Stimulated activated CD8-positive, alpha-beta memory T cell treated with anti-CD3 and anti-CD28 coated beads, Interleukin-4, amount 100 ng/mL, for 24 hours (primary cell): ENCODE measurements at regions not wholly inside any gene's neighbourhood (a gene's known extent, or its start where the extent isn't known, plus 50 kb on each side); places are given as distances from the start of the nearest gene placed in this dataset.

Experiments
- DNase-seq: peaks from one replicate; pipeline ENCODE4 v3.0.0-alpha.2; 2020; ENCODE audit warnings: low read depth

DNA sequence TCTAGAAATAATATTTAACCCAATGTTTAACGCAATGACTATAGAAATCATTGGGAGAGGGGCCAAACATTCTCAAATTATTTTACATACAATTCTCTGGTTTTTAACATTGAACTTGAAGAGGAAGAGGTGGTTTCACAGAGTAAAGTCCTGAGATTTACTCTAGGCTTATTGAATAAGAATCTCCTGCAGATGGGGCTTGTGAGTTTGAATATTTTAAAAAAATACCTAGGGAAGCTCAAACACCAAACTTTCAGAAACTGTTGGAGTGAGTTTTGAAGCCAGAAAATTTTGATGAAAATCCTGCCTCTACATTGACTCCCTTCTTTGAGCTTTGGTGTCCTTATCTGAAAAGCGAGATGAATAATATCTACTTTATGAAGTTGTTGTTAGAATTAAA, 906.6 kb downstream of the TUSC7 start:
- DNase-seq, result no peak

- no peak for DNase-seq
Observed at GRCh38 chr3:117617906-117618305, 908.3 kb downstream of the TUSC7 start.

DNA sequence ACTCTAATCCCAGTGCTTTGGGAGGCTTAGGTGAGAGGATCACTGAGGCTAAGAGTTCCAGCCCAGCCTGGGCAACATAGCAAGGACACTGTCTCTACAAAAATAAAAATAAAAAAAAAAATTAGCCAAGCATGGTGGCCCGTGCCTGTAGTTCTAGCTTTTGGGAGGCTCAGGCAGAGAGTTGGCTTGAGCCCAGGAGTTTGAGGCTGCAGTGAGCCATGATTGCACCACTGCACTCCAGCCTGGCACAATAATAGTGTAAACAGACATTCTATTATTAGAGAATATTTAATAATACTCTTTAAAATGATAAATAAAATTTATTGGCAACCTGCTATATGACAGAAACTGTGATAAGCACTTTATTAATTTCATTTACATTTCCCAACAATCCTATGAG, 908.9 kb downstream of the TUSC7 start:
- DNase-seq, result no peak

- no peak for DNase-seq
Observed at GRCh38 chr3:117619805-117620204, 910.2 kb downstream of the TUSC7 start.

DNA sequence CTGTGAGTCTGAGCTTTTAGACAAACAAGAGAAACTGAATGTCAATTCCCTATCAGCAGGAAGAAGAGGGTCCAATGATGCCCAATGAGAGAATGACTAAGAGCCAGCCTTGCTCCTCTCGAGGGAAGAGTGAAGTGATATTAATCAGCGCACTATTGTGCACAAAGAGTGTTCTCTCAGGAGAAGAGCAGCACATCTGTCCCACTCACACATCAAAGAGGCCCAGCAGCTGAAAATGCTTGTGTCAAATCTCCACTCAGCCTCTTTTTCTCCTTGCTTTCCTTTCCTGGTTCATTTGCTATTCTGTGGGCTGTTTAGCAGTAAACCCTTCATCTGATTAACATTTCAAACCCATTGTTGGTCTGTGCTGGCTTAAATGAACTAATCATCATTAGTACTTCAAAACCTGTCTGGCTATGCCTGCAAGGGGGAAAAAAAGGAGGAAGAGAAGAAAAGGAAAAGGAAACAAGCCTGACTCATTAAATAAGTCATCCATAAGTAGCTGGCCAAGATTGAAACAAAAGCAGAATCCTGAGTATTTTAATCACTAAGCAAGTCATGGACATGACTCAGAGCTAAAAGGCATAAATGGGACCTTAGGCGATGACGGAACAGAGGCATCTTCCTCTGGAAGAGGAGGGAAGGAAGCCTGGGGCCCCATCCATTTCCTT, 912.7 kb downstream of the TUSC7 start:
- DNase-seq, result no peak

GRCh38 chr3:117624424-117624823, 914.8 kb downstream of the TUSC7 start:
- DNase-seq, result no peak

DNA sequence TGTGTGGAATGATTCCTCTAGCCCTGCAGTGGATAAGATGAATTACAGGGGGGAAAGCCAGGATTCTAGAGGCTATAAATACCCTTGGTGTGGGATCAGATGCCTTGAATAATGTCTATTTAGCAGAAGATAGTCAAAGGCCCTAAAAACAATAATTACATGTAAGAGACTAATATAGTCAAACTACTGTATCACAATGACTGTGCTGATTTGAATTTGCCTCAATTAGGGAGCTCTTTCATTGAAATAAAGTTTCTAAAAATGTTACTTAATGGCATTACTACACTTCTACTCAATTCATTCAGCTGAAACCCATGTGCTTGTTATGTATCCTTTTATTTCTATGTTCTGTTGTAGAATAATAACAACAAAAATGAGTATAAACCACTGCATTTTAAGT, 915.6 kb downstream of the TUSC7 start:
- DNase-seq, result no peak

DNA sequence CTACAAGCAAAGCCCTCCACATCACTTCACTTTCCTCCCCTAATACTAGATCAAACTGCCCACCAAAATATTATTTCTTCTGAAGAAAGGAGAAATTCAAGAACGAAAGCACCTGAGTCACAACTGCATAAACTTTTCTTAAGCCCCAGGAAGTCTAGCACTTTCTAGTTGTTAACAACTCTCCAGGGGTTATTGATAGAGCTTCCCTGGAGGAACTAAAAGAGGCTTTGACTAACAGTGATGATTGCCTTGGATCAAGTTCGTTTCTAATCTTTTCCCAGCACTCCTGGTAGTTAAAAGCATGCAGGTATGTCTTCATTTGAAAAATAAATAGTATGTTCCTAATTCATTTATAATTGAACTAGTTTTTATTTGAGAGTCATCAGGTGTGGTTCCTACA, 917.0 kb downstream of the TUSC7 start:
- no peak for DNase-seq

GRCh38 chr3:117628823-117629291, 919.3 kb downstream of the TUSC7 start:
- DNase-seq, result no peak

DNA sequence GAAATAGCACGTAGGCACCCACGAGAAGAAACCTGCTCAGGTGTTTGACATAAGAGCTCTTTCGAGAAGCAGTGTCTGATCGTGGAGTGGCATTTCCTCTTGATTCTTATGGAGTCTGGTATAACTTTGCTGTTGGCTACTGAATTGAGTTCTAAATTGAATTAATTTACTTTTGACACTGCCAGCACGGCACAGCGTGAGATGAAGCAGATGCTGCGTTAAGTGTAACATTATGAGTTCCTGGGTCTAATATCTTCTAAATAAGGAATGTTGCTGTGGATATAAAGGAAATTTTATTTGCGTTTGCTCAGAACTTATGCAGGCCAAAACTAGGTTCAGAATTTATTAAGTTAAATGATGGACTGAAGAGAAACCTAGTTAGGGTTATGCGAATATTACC, 919.9 kb downstream of the TUSC7 start:
- DNase-seq, result no peak

DNA sequence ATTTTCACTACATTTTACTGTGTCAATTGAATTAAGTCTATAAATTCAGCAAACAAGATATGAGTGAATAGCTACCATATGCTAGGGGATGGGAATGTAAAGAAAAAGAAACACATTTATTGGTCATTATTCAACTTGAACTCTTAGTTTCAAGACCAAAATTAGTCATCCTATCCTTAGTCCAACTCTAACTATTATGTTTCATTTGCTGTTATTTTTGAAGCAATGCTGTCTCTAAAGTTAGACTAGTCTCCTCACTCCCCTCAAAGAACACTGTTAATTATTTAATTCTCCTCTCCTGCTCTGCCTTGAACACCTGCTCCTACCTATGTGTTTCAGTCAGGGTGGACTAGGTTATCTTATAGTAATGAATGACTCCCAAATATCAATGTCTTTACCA, 920.9 kb downstream of the TUSC7 start:
- DNase-seq, result no peak

DNA sequence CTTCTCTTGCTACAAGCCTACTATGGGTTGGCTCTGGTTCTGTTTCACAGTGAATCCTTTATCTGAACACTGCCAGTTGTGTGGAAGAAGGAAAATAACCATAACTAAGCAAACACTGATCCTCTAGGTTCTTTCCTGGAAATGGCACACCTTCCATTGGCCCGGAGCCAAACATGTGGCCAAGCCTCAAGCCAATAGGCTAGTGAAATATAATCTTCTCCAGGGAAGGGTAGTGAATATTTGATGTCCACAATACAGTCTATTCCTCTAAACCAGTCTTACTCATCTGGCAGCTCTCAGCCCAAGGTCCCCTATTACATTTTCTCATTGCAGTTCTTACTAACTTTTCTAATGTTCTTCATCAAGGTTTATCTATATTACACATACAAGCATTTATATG, 921.3 kb downstream of the TUSC7 start:
- DNase-seq, result no peak

GRCh38 chr3:117631781-117632180, 922.2 kb downstream of the TUSC7 start:
- no peak for DNase-seq

DNA sequence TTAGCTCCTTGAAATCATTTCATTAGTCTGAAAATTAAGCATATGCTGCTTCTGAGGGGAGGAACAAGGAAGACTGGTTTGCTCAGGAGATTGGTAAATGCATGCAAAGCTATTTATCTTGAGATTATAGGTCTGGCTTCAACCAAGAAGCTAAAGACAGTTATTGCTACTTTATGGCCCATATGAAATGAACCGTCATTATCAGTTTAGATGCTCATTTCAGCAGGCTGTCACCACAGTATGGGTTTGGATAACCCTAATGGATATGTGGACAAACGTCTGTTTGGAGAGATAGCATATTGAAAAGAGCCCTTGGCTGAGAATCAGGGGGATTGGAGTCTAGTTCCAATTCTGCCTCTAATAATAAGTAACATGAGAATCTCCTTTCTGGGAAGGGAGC, 922.6 kb downstream of the TUSC7 start:
- no peak for DNase-seq

GRCh38 chr3:117633207-117633606, 923.6 kb downstream of the TUSC7 start:
- no peak for DNase-seq

GRCh38 chr3:117637666-117638065, 928.1 kb downstream of the TUSC7 start:
- DNase-seq, result no peak

DNA sequence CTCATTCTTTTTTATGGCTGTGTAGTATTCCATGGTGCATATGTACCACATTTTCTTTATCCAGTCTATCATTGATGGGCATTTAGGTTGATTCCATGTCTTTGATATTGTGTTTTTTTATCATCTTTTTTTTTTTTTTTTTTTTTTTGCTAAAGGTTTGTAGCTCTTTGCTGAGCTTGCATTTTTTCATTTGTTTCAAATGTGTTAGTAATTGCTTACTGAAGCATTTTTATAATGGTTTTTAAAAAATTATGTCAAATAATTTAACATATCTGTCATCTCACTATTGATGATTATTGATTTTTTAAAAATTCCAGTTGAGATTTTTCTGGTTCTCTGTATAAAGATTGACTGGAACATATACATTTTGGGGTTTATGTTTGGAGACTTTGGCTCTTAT, 934.6 kb downstream of the TUSC7 start:
- DNase-seq, result no peak

- no peak for DNase-seq
Observed at GRCh38 chr3:117645561-117646242, 936.1 kb downstream of the TUSC7 start.

DNA sequence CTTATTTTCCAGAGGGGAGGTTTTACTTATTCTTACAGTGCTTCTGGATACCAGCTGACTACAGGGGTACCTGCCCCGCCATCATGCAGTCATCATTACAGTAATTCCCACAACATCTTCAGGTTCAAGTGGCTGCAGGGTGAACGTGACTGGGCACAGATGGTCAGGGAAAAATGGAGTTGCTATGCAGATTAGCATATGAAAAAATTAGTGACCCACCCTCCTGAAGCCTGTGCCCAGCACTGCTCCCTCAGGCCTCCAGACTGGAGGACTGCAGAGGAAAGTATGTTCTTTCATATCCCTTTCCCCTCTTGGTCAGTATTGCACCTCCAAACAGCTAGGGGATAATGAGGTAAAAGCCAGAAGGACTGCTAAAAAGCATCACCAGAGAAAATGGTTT, 937.9 kb downstream of the TUSC7 start:
- no peak for DNase-seq

- no peak for DNase-seq
Observed at GRCh38 chr3:117651246-117651645, 941.7 kb downstream of the TUSC7 start.

DNA sequence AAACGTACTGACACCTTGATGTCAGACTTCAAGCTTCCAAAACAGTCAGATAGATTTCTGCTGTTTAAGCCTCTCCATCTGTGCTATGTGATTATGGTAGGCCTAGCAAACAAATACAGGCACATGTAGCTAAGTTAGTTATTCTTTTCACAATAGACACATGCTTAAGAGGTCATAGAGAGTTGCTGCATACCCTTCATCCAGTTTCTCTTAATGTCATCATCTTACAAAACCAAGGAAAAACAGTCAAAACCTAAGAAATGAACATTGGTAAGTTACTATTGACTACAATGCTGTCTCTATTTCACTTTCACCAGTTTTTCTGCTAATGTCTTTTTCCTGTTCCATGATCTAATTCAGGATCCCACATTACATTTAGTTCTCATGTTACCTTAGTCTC, 946.8 kb downstream of the TUSC7 start:
- DNase-seq, result no peak

GRCh38 chr3:117657278-117657677, 947.7 kb downstream of the TUSC7 start:
- DNase-seq, result no peak

DNA sequence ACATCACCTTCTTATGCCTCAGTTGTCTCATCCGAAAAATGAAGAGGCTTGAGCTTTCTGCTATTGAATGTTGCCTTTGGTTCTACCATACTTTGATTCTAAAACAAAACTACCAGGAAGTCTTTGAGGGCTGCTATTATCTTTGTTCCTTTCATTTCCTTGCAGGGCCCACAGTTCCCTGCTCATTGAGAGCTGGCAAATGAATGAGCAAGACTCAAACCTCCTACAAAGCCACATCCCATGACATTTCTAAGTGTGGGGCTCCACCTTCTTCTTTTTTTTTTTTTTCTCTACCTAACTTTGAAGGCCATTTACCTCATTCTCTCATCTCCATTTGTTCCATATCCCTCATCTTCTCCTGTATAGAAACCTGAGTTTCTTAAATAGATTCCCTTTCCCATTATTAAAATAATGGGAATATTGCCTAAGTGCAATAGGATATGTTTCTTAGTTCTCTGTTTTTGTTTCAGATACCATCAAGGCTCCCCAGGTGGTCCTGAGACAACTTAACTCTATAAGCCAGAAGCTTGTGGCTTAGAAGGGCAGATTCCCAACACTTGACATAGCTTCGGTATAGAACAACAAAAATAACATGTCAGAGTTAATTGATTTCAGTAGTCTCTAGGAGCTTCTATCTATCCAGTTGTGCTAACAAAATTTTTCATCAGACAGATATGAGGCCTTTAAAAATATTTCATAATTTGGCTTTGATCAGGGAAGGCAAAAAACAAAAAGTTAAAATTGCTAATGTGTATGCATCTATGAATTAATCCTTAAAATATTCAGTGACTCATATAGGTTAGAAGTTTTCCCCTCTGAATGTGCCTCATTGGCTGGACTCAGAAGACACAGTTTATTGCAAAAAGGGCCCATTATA, 951.6 kb downstream of the TUSC7 start:
- no peak for DNase-seq
